ENCODE measurements at regions not wholly inside any gene's neighbourhood (a gene's known extent, or its start where the extent isn't known, plus 50 kb on each side); places are given as distances from the start of the nearest gene placed in this dataset.
A peak's percentile ranks its signal among the peaks of the same experiment; 100 is the strongest.
"Not testable (repeated sequence)": the region's sequence is repeated elsewhere in the genome, so short reads cannot be mapped to it uniquely, and the experiment has no call there.

DNA sequence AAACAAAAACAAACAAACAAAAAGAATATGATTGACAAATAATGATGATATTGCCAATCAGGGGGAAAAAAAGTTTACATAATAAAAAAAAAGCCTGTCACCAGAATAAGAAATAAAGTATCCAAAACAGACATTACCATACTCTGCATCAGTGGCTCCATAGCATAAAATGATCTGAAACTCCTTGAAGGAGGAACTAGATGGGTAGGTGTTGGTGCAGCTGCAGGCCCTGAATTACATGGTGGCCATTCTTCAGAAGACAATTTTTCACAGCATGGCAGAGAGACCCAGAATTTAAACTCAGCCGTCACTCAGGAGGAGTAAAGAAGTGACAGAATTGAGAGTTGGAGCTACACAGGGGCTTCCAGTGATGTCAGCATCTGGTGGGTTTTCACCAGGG, 60.2 kb downstream of the GLUL start:
- DNase-seq, result no peak

DNA sequence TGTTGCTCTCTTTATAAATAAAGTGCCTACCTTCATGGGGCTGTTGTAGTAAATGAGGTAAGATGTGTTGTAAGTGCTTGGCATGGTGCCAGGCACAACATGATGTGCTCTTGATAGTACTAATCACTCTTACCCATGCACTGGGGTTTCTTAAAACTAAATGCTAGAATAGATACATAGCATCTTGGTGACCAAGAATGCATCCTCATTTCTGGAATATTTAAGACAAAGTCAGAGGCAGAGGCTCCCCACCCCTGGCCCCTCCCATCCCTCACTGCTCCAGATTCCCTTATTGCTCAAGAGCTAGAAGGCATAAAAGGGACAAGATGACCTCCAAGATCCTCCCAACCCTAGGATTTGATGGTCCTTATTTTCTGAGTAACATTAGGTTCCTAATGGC, 61.3 kb downstream of the GLUL start:
- no peak for DNase-seq

DNA sequence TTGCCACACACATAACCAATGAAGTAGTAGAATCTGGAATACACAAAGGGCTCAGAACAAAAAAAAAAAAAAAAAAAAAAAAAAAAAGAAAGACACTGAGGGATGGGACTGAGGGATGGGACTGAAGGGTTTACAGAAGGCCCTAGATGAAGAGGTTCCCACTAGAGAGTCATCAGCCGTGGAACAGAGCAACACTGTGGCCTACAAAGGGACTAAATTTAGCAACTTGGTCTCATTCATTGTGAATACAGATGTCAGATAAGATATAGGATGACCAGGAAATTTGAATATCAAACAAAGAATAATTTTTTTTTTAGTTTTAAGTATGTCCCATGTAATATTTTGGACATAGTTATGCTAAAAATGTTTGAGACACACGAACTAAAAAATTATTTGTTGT, 62.1 kb downstream of the GLUL start:
- DNase-seq, result no peak

DNA sequence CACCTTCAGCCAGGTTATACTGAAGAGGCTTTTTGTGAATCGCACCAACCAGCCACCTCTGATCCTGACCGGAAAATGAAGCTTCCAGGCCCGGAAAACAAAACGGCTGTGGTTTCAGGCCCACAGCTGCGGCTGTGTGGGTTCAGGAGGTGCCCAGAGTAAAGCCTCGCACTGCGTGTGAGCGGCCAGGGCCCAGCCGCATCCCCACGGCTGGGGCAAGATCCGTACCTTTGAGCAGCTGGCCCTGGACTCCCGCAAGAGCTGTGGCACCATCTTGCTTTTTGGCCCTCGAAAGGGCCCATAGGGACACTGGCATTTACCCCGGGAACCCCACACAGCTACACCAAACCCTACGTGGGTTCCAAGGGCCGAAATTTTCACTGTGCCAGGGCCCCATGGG, 63.0 kb downstream of the GLUL start:
- DNase-seq, result no peak

DNA sequence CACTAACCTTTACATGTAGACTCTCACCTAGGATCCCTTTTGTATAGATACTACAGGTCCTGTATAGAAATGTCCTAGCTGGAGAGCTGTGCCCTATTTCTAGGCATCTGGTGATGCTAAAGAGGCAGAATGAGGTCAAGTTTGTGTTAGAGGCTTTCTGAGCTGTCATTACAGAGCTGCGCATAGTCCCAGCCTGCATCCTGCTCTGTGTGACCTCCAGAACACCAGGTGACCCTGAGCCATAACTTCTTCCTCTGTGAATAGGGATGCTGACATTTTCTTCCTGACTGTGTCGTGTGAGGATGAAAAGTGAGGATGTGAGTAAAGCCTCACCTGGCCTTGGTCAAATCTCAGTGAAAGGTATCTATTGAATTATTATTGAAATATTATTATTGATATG, 66.3 kb downstream of the GLUL start:
- DNase-seq, result no peak

DNA sequence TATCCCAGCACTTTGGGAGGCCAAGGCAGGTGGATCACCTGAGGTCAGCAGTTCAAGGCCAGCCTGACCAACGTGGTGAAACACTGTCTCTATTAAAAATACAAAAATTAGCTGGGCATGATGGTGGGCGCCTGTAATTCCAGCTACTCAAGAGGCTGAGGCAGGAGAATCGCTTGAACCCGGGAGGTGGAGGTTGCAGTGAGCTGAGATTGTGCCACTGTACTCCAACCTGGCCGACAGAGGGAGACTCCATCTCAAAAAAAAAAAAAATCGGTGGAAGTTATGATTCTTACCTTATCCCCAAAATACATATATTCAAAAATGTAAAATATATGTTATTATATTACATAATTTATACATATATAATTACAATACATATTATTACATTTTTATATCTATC, 70.1 kb downstream of the GLUL start:
- DNase-seq, result not testable (repeated sequence)

DNA sequence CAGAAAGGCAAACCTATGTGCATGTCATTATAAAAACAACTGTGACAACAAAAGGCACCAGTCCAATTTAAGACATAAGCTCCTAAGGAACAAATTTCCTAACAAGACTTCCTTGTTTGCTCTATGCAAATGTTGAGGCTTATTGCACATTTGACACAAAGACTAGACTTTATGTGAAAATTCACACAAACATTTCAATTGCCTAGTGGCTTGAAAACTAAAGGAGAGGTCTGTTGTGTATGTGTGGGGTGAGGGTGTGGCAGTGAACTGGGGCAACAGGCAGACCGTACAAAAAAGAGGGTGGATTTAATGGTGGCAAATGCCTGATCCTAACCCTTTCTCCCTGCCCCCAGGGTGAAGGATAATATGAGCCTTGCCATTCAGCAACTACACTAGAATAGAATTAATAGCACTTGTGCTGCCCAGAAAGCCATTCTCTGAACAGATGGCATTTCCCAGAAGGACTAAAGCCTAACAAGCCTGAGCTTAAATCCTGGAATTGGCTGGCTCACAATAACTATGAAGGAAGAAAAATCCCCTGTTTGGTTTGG, 73.9 kb downstream of the GLUL start:
- DNase-seq, result peak in 1 of 2 experiments; percentile 32

DNA sequence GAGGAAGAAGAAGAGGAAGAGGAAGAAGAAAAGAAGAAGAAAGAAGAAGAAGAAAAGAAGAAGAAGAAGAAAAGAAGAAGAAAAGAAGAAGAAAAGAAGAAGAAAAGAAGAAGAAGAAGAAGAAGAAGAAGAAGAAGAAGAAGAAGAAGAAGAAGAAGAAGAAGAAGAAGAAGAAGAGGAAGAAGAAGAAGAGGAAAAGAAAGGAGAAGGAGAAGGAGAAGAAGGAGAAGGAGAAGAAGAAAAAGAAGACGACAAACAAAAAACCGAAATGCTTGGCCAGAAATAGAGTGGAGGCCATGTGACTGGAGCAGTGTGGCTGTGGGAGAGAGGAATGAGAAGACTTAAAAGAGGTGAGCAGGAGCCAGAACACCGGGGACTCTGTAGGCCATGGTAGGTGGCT, 75.1 kb downstream of the GLUL start:
- DNase-seq, result not testable (repeated sequence)

DNA sequence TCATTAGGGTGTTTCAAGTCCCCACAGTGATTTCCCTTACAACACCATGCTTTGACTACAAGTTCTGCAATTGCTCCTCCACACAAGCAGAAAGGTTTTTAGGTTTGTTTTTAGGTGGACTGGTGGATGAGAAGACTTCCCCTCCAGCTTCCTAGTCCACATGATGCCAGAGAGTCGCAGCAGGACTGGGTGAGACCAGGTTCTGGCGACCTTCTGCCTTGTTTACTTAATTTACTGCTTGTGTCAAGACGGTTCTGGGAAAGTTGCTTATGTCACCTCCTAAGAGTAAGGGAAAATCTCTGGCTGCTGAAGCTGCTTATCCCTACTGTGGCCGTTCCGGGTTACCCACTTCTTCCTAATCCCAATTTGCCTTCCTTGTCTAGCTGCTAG, 76.4 kb downstream of the GLUL start:
- no peak for DNase-seq

DNA sequence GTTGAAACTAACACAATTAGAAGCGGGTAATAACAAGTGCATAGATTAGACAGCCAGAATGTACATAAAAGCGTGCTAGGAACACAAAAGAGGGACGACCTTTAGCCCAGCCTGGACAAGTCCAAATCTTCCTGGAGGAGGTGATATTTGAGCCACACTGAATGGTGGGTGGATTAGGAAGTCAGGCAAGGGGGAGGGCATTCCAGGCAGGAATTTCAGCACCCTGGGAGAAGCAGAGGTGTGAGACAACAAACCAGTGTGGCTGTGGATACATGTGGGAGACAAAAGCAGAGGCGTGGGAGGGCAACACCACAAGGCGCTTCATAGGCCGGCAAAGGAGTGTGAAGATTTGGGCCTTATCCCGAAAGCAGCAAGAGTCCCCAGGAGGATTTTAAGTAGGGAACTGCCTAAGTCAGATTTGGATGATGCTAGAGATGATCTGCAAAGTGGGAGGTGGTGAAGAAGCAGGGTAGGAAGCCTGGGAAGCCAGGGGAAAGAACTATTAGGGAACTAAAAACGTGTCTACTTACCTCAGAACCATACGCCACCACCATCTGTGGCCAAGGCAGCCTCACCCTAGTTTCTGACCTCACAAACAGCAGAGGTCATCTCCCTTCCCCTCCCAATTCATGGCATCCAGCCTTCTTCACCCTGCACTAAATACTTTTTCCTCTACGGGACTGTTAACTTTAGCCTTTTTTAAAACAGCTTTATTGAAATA, 81.8 kb downstream of the GLUL start:
- no peak for DNase-seq

DNA sequence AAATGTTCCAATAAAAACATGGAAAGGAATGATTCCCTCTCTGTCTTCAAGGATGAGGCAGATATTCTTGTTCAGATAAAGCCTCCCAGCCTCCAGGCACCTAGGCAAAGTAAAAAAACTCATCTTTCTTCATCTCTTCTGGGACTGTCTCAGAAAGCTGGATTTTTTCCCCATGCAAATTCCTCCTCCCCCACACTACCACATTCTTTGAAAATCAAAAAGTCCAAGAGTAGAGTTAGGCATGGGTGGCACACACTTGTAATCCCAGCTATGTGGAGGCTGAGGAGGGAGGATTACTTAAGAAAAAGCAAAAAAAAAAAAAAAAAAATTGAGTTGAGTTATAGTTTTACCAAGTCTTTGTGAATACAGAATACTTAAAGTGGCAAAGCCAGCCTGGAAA, 82.8 kb downstream of the GLUL start:
- no peak for DNase-seq

DNA sequence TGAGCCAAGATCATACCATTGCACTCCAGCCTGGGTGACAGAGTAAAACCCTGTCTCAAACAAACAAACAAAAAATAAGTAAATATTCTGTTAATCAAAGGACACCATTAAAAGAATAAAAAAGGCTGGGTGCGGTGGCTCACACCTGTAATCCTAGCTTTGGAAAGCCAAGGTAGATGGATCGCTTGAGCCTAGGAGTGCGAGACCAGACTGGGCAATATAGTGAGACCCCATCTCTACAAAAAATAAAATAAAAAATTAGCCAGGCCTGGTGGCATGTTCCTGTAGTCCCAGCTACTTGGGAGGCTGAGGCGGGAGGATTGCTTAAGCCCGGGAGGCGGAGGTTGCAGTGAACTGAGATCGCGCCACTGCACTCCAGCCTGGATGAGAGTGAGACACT, 84.1 kb downstream of the GLUL start:
- not testable (repeated sequence) for DNase-seq

DNA sequence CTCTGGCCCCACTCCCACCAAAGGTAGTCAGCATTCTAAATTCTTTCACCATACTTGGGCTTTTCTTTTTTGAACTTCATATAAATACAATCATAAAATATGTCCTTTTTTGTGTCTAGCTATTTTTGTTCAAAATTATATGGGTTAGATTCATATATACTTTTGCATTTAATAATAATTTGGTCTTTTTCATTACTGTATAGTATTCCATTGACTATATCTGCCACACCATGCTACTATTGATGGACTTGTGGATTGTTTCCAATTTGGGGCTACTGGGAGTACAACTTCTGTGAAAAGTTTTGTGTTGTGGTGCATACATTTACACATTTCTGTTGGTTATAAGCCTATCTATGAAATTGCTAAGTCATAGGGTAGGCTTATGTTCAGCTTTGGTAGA, 85.7 kb downstream of the GLUL start:
- no peak for DNase-seq

DNA sequence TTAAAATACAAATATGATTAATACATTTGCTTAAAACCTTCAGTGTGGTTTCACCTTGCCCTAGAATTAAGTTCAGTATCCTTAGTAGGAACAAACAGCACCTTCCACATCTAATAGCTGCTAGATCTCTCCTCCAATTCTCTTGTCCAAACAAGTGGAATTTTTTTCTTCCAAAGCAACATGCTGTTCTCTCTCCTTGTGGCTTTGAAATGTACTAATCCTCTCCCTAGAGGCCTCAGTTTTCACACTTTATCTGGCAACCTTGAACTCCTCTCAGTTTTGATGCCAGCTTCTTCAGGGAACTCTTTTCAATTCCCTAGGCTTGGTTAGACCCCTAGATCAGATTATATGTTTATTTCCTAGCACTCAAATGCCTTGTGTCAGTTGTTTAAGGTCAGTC, 87.0 kb downstream of the GLUL start:
- no peak for DNase-seq

DNA sequence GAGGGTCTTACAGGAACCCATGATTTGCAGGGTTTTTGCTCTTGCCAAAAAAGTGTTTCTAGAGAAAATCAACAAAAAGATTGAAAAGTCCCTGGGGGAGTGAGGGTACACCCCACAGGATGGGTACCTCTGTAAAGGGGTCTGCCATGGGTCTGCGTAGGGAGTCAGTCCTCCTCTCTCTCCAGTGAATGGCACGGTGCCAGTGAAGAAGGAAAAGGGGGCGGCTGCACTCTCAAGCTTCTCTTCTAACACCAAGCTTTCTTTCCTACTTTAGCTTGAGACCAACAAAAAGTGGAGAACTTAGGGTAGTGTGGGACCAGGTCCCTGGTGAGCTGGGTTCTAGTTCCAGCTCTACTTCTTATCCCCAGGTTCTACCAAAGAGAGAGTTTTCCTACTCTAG, 87.4 kb downstream of the GLUL start:
- DNase-seq, result no peak

DNA sequence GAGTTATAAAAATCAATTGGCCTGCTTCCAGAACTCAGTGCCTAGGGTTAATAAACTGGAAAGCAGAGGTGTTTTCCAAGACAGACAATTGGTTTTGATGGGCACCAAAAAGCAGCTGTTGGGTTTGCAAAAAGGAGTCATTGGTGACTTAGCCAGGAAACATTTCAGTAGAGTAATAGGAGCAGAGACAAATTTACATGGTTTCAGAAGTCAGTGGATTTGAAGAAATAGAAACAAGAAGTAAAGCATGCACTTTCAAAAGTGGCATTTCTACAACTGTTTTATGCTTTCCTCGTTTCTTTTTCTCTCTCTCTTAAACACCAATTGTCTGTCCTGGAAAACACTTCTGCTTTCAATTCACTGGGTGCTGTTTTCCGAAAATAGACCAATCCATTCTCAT, 87.8 kb downstream of the GLUL start:
- DNase-seq, result no peak

DNA sequence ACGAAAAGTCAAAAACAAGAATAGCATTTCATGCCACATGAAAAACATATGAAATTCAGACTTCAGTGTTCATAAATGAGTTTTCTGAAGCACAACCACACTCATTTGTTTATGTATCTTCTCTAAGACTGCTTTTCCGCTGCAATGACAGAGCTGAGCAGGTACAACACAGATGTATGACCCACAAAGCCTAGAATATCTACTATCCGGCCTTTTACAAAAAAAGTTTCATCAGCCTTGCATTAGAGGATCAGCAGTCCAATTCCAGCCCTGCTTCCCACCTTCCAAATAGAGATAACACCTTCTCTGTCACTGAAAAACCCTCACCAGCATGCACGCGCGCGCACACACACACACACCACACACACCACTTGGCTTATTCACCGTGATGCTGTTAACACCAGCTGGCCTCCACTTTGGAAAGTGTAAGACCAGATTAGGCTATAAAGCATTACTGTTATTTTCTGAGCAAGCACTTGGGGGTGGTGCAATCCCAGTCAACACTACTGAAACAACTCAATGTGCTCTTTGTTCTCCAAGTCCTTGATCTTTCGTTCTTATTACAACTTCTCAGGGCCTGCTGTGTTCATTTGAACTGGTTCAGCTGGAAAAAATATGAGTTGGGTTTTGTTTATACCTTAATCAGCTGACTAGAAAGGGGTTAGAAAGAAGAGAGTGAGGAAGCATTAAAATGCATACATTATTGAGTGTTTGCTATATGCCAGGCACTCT, 90.0 kb downstream of the GLUL start:
- DNase-seq, result no peak

DNA sequence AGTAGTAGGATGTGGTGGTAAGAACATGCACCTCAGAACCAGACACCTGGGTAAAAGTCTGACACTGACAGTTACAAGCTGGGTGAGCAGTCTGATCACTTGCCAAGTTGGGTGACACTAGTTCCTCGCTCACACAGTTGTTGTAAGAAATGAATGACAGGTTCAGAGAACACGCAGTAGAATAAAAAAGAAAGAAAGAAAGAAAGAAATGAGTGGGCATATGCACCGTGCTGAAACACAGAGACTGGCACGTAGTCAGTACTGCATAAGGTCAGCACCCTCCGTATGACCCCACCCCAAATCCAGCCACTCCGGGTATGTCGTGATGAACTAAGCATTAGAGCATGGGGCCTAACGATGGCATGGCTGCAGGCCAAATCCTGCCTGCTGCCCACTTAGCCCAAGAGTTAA, 90.6 kb downstream of the GLUL start:
- no peak for DNase-seq

DNA sequence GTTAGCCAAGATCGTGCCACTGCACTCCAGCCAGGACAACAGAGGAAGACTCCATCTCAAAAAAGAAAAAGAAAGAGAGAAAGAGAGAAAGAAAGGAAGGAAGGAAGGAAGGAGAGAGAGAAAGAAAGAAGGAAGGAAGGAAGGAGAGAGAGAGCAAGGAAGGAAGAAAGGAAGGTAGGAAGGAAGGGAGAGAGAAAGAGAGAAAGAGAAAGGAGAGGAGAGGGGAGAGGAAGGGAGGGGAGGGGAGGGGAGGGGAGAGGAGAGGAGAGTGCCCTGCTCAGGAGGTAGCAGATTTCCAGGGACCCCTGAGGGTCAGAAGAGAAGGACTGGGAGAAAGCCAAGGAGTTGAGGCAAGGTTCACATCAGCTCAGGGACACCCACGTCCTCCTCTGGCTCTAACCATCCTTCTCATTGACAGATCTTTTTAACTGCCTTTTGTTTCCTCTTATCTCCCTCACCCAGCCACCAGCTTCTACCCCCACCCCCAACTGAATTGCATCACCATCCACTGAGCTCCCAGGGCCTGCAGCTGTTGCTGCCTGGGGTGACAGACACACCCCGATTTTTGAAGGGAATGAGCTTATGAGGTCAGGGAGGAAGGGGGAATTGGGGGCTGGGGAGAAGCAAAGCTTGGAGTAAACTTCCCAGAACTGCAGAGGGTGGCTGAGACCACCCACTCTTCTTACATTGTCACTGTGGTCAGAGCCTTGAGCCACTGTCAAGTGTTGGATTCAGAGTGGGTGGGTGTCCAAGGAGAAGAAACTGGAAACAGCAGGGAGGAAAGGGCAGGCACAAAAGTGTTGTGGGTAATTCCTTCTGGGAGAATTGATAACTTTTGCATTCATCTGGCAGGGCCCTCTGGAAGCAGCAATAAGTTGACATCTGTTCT, 91.6 kb downstream of the GLUL start:
- DNase-seq, result no peak

DNA sequence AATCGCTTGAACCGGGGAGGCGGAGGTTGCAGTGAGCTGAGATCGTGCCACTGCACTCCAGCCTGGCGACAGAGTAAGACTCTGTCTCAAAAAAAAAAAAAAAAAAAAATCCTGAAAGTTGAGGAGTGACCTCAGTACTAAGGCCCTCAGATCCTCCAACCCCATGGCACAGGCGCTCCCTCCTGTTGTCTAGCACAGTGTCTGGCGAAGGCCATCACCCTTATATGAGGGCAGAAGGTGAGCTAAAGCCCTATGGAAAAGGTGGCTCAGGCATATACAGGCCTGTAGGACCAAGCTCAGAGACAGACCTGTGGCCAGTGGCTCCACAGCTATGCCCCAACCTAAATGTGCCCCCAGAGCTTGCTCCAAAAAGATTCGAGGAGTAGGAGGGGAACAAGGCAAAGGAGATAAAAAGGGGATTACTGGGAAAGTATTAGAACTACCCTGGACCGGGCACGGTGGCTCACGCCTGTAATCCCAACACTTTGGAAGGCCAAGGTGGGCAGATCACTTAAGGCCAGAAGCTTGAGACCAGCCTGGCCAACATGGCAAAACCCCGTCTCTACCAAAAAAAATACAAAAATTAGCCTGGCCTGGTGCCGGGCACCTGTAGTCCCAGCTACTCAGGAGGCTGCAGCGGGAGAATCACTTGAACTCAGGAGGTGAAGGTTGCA, 92.4 kb downstream of the GLUL start:
- not testable (repeated sequence) for DNase-seq

DNA sequence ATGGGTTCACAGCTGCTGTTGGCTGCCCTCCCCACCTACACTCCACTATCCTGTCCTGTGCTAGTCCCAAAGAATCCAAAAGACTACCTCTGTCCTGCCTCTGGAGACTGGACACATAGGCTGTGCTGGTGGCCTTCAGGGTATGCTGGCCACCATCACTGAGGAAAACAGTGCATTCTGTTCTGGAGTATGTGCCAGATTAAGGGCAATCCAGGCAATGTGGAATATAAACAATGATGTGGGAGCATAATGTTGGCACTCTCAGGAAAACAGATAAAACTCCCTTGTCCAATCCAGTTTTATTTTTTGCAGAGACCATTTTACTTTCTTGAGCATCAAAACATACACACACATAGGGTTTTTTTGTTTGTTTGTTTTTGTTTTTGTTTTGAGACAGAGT, 94.3 kb downstream of the GLUL start:
- DNase-seq, result no peak

DNA sequence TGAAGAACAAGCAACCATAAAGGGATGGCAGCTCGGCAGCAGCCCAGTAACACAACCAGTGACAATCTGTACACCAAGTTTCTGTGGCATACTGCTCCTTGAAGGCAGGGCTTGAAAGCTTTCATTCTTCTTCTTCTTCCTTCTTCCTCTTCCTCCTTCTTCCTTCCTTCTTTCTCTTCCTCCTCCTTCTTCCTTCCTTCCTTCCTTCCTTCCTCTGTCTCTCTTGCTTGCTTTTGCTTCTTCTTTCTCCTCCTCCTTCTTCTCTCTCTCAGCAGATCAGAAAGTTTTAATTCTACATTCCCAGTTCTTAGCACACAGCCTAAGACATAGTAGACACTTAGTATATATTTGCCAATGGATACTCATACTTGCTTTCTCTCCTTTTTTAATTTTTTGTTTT, 95.9 kb downstream of the GLUL start:
- DNase-seq, result no peak

DNA sequence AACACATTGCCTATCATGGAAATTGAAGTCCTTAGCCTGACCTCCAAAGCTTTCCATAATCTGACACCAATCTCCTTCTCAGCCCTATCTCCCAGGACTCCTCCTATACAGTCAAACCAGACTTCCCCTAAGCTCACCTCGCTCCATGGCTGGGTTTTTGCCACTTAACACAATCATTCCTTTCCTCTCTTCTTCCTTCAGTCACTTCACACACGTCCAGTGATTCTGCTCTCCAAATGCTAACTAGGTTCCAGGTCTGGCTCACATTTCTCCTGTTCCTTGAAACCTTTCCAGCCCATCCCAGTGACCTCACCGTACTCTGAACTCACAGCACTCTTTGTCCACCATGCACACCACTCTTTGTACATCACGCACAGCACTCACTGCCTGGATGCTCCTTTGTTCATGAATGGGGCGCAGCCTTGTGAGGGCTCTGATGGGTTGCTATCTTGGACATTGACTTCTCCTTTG, 98.4 kb downstream of the GLUL start:
- DNase-seq, result no peak
